Caki2 (cell line): ENCODE measurements at regions not wholly inside any gene's neighbourhood (a gene's known extent, or its start where the extent isn't known, plus 50 kb on each side); places are given as distances from the start of the nearest gene placed in this dataset.

ENCODE experiments used
- DNase-seq: peaks from one replicate; pipeline ENCODE4 v3.0.0-alpha.2; 2015; ENCODE audit warnings: low read depth
- in situ Hi-C: cut with HindIII; loops from 2 replicates; pipeline ENCODE4 v1.10.0; 2016; ENCODE audit warnings: low sequenced_read_pairs, low pct_unique_long_range_greater_than_20kb, mixed read lengths

GRCh38 chr4:115866364-115866896, 753.0 kb upstream of the NDST4 start:
- no peak for DNase-seq
- in situ Hi-C loops: no loop called here

- DNase-seq: no peak
- in situ Hi-C loops: no loop called here
Observed at GRCh38 chr4:115865736-115866135, 752.3 kb upstream of the NDST4 start.

- DNase-seq: no peak
Observed at GRCh38 chr4:115852767-115853091, 739.3 kb upstream of the NDST4 start.

GRCh38 chr4:115851918-115852766, 738.7 kb upstream of the NDST4 start:
- in situ Hi-C loops: no loop called here
- DNase-seq: peak; percentile 13

More at GRCh38 chr4:115852767-115853091, 739.3 kb upstream of the NDST4 start:
- in situ Hi-C loops: no loop called here

GRCh38 chr4:115850799-115851509, 737.5 kb upstream of the NDST4 start:
- no peak for DNase-seq
- in situ Hi-C loops: no loop called here

GRCh38 chr4:115844180-115844579, 730.8 kb upstream of the NDST4 start:
- in situ Hi-C loops: no loop called here

GRCh38 chr4:115841871-115842270, 728.5 kb upstream of the NDST4 start:
- in situ Hi-C loops: no loop called here
- no peak for DNase-seq

More at GRCh38 chr4:115844180-115844579, 730.8 kb upstream of the NDST4 start:
- DNase-seq: no peak

GRCh38 chr4:115834441-115834840, 721.0 kb upstream of the NDST4 start:
- in situ Hi-C loops: no loop called here
- no peak for DNase-seq

- DNase-seq: no peak
- in situ Hi-C loops: no loop called here
Observed at GRCh38 chr4:115824630-115825029, 711.2 kb upstream of the NDST4 start.

GRCh38 chr4:115803825-115804224, 690.4 kb upstream of the NDST4 start:
- in situ Hi-C loops: no loop called here
- no peak for DNase-seq

- no peak for DNase-seq
- in situ Hi-C loops: no loop called here
Observed at GRCh38 chr4:115790812-115791211, 677.4 kb upstream of the NDST4 start.

- DNase-seq: no peak
- in situ Hi-C loops: no loop called here
Observed at GRCh38 chr4:115781528-115782146, 668.2 kb upstream of the NDST4 start.

- no peak for DNase-seq
- in situ Hi-C loops: no loop called here
Observed at GRCh38 chr4:115780835-115781234, 667.4 kb upstream of the NDST4 start.

- in situ Hi-C loops: no loop called here
- no peak for DNase-seq
Observed at GRCh38 chr4:115780268-115780667, 666.8 kb upstream of the NDST4 start.

- no peak for DNase-seq
- in situ Hi-C loops: no loop called here
Observed at GRCh38 chr4:115770046-115770543, 656.7 kb upstream of the NDST4 start.

- in situ Hi-C loops: no loop called here
- no peak for DNase-seq
Observed at GRCh38 chr4:115769396-115769795, 656.0 kb upstream of the NDST4 start.

GRCh38 chr4:115763051-115763450, 649.6 kb upstream of the NDST4 start:
- no peak for DNase-seq
- in situ Hi-C loops: no loop called here

GRCh38 chr4:115759231-115759630, 645.8 kb upstream of the NDST4 start:
- no peak for DNase-seq
- in situ Hi-C loops: no loop called here

GRCh38 chr4:115749404-115749803, 636.0 kb upstream of the NDST4 start:
- in situ Hi-C loops: no loop called here
- no peak for DNase-seq
